Suppressor macrophage (primary cell): ENCODE measurements at regions not wholly inside any gene's neighbourhood (a gene's known extent, or its start where the extent isn't known, plus 50 kb on each side); places are given as distances from the start of the nearest gene placed in this dataset.
"Not testable (repeated sequence)": the region's sequence is repeated elsewhere in the genome, so short reads cannot be mapped to it uniquely, and the experiment has no call there.

Source experiments
- DNase-seq, 4 experiments: peaks; one replicate each; pipeline ENCODE4 v3.0.0-alpha.2; 2020 to 2022

DNA sequence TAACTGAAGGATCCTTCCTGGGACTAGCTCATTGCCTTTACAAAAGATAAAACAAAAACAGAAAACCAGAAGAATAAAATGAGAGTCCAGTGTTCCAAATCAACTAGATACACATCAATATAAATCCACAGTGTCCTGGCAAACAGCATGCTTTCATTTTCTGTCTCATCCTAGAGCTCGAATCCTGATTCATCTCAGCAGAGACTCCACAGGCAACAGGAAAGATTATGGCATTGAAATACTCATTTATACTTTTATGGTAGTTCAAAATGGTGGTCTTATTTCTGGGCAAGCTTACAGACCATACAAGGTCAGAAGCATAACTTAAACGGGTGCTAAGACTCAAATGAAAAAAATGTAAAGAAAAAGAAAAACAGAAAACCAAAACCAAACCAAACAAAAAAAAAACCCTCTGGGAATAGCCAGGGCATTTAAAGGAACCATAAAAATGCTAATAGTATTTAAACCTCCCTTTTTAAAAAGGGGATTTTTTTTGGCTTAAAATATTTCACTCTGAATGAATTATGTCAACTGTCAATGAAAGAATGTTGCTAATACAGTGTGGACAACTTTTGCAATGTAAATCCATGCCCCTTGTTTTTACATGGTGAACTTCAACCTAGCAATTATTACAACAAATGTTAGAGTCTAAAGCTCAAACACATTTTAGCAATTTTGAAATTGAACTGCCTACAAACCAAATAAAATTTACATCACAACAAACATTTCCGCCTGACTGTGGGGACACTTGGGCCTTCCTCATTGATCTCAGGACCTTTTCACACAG is 57.9 kb downstream of the GPR101 start:
- no peak for DNase-seq

DNA sequence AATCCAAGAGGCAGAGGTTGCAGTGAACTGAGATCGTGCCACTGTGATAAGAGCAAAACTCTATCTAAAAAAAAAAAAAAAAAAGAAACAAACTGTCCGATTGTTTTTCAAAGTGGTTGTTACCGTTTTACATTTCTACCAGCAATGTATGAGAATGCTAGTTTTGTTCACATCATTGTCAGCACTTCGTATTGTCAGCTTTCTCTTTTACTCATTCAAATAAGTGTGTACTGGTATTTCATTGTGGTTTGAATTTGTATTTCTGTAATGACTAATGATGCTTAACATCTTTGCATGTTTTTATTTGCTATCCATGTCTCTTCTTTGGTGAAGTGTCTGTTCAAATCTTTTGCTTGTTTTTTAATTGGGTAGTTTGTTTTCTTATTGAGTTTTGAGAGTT is 65.8 kb downstream of the GPR101 start:
- DNase-seq, result no peak

DNA sequence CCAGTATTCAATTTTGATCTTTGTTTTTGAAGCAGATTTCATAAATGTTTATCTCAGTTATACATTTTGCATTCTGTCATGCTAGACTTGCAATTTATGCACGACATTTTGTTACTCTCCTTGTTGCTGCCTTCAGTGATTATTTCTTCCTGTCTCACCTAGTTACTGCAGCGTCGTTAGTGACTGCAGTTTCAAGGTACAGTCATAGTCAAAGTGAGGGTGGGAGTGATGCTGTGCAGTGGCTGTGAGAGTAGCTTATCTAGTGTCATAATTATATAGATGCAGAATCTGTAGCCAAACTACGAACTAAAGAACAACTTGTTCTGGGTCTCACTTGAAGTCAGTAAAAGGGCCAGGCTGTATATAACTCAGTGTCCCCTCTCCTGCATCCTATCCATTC is 69.8 kb downstream of the GPR101 start:
- DNase-seq, result no peak

DNA sequence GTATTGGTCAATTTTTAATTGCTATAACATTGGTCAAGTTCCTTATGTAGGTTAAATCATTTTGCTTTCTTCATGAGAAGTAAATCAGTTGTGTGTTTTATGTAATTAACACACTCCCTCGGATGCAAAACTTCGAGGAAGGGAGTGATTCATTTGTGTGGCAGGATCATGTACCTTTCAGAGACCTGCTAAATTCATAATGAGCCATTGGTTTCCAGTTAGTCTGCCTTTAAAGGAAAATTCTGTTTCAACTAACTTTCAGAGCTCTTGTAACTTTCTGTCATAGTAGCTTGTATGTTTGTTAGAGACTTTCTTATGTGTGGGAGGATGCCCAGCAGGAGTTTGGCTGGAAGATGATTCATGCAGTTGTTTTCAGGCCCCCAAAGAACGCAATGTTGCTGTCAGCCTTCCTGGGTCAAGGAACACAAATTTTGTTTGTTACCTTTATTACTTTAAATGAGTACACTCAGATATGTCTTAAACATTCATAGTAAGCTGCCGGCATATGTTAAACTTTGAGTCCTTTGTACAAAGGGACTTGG is 72.1 kb downstream of the GPR101 start:
- DNase-seq, result no peak

DNA sequence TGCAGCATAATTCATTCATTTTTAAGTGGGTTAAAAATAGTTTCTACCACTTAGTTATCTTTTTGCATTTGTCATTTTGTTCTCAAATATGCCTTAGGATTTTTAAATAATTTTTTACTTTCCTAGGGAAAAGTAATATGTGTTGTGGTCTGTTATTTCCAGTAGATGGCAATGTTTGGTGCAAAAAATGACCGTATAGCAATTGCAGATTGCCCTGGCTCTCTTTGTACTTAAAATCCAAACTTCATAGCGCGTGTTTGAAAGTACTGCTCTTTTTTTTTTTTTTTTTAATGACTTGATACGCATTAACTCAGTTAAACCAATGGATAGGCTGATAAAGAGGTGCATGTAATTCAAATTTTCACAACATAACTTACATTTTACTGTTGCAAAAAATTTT is 74.4 kb upstream of the RBMX start:
- peak in 3 of 4 experiments; percentile 2 to 33 (median 25) for DNase-seq

DNA sequence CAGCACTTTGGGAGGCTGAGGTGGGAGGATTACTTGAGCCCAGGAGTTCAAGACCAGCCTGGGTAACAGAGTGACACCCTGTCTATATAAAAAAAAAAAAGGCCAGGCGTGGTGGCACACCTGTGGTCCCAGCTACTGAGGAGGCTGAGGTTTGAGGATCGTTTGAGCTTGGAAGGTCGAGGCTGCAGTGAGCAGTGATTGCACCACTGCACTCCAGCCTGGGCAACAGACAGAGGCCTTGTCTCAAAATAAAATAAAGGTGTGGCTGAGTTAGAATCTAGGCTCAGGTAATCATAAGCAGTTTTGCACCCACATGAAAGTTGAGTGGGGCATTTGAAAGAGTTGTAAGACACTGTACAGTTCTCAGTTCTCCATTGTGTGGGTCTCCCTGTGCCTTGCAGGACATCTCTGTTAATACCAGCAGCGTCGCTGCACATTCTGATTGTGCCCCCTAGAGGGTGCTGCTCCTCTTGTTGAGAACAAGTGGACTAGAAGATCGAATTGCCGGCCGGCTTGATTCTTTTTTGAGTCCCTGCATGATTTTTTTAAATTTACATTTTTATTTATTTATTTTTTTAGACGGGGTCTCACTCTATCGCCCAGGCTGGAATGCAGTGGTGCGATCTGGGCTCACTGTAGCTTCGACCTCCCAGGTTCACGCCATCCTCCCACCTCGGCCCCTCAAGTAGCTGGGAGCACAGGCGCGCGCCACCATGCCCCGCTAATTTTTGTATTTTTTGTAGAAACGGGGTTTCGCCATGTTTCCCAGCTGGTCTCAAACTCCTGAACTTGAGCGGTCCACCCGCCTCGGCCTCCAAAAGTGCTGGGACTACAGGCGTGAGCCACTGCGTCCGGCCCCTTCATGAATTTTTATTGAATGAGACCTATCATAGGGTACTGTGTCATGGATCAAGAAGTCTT is 73.6 kb upstream of the RBMX start:
- peak; percentile 57 to 81 (median 74) for DNase-seq

DNA sequence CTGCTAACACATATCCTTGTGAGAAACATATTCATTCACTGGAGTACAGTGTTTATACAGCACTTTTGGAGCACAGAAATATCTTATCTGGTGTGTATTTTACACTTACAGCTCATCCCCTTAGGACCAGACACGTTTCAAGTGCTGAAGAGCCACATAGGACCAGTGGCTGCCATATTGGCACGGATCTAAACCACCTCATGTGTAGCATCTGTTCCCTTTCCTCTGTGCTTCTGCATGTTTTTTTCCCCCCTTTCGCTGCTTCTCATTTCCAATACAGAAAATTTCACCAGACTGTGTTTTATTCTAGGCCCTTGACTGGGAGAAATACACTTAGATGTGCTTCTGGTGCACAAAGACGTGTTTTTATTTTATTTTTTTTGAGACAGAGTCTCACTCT is 69.7 kb upstream of the RBMX start:
- DNase-seq, result no peak

DNA sequence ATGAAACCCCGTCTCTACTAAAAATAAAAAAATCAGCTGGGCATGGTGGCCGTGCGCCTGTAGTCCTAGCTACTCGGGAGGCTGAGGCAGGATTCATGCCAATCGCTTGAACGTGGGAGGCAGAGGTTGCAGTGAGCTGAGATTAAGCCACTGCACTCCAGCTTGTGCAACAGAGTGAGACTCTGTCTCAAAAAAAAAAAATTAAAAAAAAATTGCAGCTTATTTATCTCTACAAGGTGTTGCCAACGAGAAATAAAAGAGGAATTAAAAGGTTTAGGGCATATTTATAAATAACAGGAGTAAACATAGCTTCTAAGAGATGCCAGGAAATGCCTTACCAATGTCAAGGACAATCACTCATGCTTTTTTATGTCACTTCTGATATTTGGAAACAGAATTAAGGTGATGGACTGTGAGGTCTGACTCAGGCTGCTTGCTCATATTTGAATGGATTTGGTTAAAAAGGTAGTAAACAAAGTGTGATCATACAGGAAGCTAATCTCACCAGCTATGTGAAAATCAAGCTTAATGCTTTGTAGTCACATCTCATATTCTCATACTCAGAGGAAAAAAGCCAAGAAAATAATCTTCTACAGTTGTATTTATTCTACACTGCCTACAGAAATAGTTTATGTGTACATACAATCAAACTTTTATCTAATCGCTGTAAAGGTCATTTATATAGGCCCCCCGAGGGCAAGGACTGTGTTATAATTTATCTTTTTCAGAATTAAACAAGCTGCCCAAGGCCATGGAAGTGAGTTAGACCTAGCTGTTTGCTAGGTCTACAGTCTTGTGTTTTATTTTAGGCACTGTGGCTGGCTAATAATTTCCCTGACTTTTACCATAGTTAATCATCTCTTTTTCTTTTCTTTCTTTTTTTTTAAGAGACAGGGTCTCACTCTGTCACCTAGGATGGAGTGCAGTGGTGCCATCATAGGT is 61.1 kb upstream of the RBMX start:
- no peak for DNase-seq

DNA sequence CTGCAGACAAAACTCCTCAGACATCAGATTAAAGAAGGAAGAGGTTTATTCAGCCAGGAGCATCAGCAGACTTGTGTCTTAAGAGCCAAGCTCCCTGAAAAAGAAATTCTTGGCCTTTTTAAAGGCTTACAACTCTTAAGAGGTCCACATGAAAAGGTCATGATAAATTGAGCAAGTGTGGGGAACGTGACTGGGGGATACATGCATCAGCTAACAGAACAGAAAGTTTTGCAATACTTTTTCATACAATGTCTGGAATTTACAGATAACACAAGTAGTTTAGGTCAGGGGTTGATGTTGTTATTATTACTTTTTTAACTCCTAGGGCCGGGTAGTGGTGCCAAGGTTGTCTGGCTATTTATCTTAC is 55.6 kb upstream of the RBMX start:
- DNase-seq, result no peak

DNA sequence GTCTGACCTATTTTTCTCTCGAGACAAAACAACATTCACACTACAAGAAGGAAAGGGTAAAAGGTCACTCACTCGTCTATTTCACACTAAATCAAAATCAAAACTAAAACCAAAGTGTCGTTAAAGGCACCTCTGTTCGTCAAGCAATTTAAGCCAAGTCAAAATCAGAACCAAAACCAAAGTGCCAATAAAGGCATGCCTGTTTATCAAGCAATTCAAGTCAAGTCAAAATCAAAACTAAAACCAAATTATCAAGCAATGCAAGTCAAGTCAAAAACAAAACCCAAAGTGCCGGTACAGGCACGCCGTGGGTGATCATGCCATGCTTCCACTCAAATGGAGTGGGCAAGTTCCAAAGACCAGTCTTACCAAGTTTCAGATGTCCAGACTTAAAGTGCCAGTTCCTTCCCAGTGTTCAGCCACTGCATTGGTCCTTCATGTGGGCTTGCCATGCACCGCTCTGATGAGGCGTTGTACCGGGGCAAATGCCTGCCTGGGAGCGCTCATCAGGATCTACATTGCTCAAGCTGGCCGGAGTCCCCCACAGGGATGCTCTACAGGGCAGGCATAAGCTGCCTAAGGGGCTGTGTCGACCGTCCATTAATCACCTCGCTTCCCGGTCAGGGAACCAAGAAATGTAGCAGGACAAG is 55.1 kb upstream of the RBMX start:
- DNase-seq, result not testable (repeated sequence)

DNA sequence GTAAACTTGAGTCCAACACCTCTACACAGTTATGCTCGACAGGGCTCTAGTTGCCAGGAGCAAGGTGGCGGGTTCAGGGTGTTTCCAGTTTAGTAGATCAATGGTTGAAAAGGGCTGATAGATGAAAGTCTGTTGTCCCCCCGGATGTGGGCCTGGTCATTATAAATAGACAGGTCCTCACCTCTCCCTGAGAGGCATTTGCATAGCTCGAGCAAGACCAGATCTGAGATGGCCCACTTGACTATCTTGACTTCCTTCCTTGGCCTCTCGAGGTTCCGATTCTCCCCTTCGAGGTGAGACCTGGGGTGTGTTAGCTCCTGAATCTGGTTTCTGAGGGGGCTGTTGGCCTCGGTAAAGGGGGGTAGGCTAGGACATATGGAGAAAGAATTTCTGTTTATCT is 54.1 kb upstream of the RBMX start:
- not testable (repeated sequence) for DNase-seq

DNA sequence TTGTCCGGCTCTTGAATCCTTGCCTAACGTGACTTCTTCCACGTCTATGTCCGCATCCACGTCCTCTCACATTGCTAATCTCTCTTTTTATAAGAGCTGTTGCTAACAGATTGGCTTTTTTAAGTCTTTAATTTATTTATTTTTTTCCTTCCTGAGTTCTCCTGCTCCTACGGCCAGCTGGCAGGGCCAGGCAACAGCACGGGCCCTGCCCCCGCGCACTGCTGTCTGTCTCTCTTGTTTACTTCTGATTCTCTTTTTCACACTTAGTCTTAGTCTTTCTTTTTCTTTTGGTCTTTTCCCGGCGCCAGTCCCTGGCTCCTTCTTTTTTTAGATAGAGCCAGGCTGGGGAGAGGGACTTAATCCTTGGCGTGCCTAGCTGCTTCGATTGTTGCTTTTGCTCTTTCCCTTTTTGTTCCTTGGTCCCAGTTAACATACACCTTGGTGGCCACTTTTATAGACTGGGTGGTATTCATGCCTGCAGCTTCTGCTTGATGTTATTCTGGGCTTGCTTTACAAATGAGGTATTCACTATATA is 53.2 kb upstream of the RBMX start:
- DNase-seq, result no peak

DNA sequence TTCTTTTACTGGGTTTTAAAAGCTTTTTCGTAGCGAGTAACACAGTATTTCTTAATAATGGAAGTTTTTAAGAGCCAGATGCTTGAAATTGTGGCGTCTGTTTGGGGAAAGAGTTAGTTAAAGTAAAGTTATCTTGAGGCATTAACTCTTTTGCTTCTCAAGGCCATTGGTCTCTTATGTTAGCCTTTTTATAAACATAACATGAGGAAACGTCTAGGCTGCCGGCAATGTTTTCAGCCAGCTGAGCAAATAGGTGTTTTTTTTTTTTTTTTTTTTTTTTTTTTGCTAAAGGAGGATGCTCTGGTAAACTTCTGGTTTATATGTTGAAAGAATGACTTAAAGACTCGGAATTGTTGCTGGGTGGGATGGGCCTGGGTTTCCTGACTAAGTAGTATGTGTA is 51.1 kb upstream of the RBMX start:
- no peak for DNase-seq
